OCI-LY3 (cell line): ENCODE measurements at regions not wholly inside any gene's neighbourhood (a gene's known extent, or its start where the extent isn't known, plus 50 kb on each side); places are given as distances from the start of the nearest gene placed in this dataset.

Experiments
- EZH2phosphoT487 ChIP-seq: fragments of 200-600 bp; shearing (Covaris generic); IDR thresholded peaks from 2 replicates; pipeline ENCODE4 v1.6.1; 2018; ENCODE audit warnings: antibody characterized with exemption, mixed run types, low read depth
- TF ChIP-seq, protein P1 (sequence below): fragments of 200-600, 300-600 bp; sonication (generic); IDR thresholded peaks from 2 replicates; pipeline ENCODE4 v1.5.1; 2014; ENCODE audit warnings: antibody characterized with exemption, low read length, low read depth

DNA sequence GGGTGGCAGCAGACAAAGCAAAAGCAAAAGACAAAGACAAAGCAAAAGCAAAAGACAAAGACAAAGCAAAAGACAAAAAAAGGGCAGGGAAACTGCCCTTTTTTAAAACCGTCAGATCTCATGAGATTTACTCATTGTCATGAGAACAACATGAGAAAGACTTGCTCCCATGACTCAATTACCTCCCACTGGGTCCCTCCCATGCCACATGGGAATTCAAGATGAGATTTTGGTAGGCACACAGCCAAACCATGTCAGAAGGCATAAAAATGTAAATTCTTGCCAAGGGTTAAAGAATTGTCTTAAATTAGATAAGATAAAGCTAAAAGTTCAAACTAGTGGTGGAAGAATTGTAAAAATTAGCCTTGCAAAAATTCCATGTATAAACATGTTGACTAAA is 419.7 kb downstream of the TRAM1L1 start:
- TF ChIP-seq, protein P1, sequence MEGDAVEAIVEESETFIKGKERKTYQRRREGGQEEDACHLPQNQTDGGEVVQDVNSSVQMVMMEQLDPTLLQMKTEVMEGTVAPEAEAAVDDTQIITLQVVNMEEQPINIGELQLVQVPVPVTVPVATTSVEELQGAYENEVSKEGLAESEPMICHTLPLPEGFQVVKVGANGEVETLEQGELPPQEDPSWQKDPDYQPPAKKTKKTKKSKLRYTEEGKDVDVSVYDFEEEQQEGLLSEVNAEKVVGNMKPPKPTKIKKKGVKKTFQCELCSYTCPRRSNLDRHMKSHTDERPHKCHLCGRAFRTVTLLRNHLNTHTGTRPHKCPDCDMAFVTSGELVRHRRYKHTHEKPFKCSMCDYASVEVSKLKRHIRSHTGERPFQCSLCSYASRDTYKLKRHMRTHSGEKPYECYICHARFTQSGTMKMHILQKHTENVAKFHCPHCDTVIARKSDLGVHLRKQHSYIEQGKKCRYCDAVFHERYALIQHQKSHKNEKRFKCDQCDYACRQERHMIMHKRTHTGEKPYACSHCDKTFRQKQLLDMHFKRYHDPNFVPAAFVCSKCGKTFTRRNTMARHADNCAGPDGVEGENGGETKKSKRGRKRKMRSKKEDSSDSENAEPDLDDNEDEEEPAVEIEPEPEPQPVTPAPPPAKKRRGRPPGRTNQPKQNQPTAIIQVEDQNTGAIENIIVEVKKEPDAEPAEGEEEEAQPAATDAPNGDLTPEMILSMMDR, result no peak
- TF ChIP-seq EZH2phosphoT487, result no peak
